ENCODE measurements at regions not wholly inside any gene's neighbourhood (a gene's known extent, or its start where the extent isn't known, plus 50 kb on each side); places are given as distances from the start of the nearest gene placed in this dataset.

DNA sequence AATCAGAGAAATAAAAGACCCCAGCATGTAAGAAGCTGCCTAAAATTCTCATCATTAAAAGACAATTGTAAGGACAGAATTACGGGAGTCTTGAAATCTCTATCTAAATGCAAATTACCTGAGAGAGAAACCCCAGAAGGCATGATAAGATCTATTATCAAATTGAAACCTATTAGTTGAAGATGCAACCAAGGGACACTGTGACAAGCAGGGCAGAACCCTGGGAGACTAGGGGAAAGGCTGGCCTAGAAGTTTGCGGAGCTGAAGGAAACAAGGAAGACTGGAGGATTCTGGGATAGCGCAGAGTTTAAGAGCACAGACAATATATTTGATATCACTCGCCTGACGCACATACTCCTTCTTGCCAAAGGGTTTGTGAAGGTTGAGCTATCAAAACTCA is 319.5 kb upstream of the CHAC2 start:
- TF ChIP-seq, protein P1, sequence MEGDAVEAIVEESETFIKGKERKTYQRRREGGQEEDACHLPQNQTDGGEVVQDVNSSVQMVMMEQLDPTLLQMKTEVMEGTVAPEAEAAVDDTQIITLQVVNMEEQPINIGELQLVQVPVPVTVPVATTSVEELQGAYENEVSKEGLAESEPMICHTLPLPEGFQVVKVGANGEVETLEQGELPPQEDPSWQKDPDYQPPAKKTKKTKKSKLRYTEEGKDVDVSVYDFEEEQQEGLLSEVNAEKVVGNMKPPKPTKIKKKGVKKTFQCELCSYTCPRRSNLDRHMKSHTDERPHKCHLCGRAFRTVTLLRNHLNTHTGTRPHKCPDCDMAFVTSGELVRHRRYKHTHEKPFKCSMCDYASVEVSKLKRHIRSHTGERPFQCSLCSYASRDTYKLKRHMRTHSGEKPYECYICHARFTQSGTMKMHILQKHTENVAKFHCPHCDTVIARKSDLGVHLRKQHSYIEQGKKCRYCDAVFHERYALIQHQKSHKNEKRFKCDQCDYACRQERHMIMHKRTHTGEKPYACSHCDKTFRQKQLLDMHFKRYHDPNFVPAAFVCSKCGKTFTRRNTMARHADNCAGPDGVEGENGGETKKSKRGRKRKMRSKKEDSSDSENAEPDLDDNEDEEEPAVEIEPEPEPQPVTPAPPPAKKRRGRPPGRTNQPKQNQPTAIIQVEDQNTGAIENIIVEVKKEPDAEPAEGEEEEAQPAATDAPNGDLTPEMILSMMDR (conservative IDR thresholded peaks at IDR 0.05; ENCODE audit: low read depth) = no peak
- CTCF ChIA-PET = no interaction called here
- H3K27ac ChIP-seq = no peak overlapping the region
- DNase-seq (ENCODE audit: low spot score) = no peak
- POLR2A ChIA-PET (ENCODE audit: low non-redundant PET) = no interaction called here

DNA sequence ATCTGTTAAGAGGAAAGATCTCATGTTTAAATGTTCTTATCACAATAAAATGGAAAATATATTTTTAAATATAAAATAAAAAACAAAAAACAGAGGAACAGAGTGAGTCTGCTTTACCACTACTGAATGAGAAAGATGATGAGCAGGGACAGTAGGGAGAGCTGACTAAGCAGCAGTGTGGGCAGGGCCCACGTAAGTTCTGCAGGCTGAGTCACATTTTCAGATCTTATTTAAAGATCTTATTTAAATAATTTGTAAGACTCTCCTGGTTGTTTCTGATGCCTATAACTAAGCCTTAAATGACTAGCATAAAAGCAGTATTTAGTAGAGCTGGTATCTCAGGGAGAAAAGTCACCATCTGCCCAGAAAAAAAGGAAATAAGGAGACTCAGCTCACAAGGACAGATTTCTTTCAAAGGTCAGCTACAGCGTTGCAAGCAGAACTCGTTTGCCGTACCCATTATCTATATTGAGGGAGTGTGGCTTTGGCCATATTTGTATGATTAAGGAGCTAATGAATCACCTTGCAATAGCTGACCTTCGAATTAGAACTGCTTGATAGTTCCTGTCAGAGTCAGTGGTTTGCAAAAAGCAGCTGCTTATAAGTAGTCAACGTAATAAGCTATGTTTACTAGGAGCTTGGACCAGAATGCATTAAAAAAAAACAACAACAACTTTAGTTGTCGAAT is 322.1 kb upstream of the CHAC2 start:
- CTCF ChIA-PET = interaction anchor here (0.7 kb wide), 1 partner anchor 139 kb away, joined by 4 read pairs; no protein-coding TSS in a partner anchor
- POLR2A ChIA-PET (ENCODE audit: low non-redundant PET) = no interaction called here
- peak; percentile 26 for DNase-seq (ENCODE audit: low spot score)
- TF ChIP-seq, protein P1 (conservative IDR thresholded peaks at IDR 0.05; ENCODE audit: low read depth) = no peak
- no peak overlapping the region for H3K27ac ChIP-seq

DNA sequence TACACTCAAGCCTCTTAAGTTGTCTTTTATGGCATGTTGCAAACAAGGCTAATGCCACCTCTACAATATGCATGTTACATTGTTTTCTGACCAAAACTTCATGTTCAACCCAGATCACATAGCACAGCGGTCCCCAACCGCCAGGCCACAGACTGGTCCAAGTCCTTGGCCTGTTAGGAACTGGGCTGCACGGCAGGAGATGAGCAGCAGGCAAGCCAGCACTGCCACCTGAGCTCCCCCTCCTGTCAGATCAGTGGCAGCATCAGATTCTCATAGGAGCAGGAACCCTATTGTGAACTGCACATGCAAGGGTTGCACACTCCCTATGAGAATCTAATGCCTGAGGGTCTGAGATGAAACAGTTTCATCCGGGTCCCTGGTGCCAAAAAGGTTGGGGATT is 324.8 kb upstream of the CHAC2 start:
- POLR2A ChIA-PET (ENCODE audit: low non-redundant PET) = no interaction called here
- no peak overlapping the region for H3K27ac ChIP-seq
- TF ChIP-seq, protein P1 (conservative IDR thresholded peaks at IDR 0.05; ENCODE audit: low read depth) = no peak
- no peak for DNase-seq (ENCODE audit: low spot score)
- CTCF ChIA-PET = no interaction called here

DNA sequence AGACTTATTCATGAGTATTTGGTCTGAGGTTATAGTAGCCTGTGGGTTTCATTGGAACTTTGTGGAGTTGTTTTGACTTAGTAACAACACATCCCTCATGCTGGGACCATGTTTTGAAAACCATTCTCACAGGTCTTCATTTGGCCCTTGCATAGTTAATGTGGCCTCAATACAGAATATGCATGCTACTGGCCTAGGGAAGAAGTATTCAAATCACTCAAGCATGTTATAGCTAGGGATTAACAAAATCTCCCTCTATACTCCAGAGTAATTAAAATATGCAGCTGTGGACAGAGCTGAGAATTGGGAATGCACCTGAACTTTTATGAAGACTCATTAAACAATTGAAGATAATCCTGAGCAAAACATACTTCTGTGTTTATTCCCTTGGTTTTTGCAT is 325.5 kb upstream of the CHAC2 start:
- DNase-seq (ENCODE audit: low spot score) = no peak
- POLR2A ChIA-PET (ENCODE audit: low non-redundant PET) = no interaction called here
- CTCF ChIA-PET = no interaction called here
- no peak overlapping the region for H3K27ac ChIP-seq
- TF ChIP-seq, protein P1 (conservative IDR thresholded peaks at IDR 0.05; ENCODE audit: low read depth) = no peak

DNA sequence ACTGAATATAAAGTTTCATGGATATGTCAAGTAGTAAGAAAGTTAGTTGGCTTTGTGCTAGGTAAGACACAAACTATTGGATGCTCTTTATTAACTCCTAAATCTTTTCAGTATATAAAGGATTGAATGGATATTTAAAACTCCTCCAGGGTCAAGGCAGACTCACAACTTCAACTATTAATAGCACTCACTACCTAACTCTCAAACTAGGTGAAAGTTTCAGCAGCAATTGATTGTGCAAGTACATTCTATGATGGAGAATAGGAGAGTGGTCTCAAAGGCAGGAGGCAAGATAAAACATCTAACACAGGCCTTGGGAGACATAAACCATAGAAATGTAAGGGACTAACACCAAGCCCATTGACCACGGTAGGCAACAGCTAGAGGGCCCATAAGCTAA is 328.9 kb upstream of the CHAC2 start:
- H3K27ac ChIP-seq = no peak overlapping the region
- TF ChIP-seq, protein P1 (conservative IDR thresholded peaks at IDR 0.05; ENCODE audit: low read depth) = no peak
- DNase-seq (ENCODE audit: low spot score) = no peak
- POLR2A ChIA-PET (ENCODE audit: low non-redundant PET) = no interaction called here
- CTCF ChIA-PET = interaction anchor here (0.7 to 0.8 kb wide), 2 partner anchors 9 to 1967 kb away, joined by 3 read pairs; no protein-coding TSS in a partner anchor

DNA sequence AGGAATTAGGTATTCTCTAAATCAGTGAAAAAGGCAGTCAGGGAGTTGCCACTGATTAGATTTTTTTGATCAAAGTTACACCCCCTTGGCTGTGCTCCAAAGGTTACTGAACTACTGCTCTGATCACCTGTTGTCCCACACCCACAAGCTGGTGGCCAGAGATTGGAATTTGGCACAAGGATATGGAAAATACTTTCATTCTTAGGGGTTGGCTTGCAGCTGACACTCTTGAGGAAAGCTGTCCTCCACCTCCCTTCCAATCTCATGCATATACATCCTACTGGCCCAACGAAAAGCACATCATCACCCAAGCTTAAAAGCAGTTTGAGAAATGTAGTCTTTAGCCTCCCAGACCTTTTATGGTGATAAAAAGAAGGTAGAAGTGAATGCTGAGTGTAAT is 329.5 kb upstream of the CHAC2 start:
- H3K27ac ChIP-seq = no peak overlapping the region
- ChIA-PET CTCF (interaction anchor here (0.8 kb wide), 1 partner anchor 9 kb away, joined by 3 read pairs; no protein-coding TSS in a partner anchor), POLR2A (ENCODE audit: low non-redundant PET) (no interaction called here)
- TF ChIP-seq, protein P1 (conservative IDR thresholded peaks at IDR 0.05; ENCODE audit: low read depth) = no peak
- no peak for DNase-seq (ENCODE audit: low spot score)
